ENCODE measurements at regions not wholly inside any gene's neighbourhood (a gene's known extent, or its start where the extent isn't known, plus 50 kb on each side); places are given as distances from the start of the nearest gene placed in this dataset.

GRCh38 chr4:155616117-155616516 lies 50.5 kb upstream of the GUCY1A1 start:
- Histone ChIP-seq H3K36me3 (ENCODE audit: insufficient read depth, low read length) (no peaks in the 10 kb centered on the region), H3K9me2 (ENCODE audit: insufficient read depth, low read length) (no peaks in the 10 kb centered on the region), H3K4me2 (ENCODE audit: low read length) (no peak overlapping the region), H3K27me3 (ENCODE audit: insufficient read depth, low read depth, low read length) (no peaks in the 10 kb centered on the region), H3K79me2 (replicated peaks; ENCODE audit: insufficient read depth, low read length) (no peaks in the 10 kb centered on the region), H3K4me3 (ENCODE audit: low read length) (no peak overlapping the region), H3F3A (ENCODE audit: insufficient read depth, low read length, poor library complexity, severe bottlenecking) (no peaks in the 10 kb centered on the region), H4K20me1 (ENCODE audit: insufficient read depth) (no peaks in the 10 kb centered on the region), H3K27ac (ENCODE audit: low read length) (no peak overlapping the region), H3K9me3 (ENCODE audit: low read length) (no peaks in the 10 kb centered on the region), H3K9ac (ENCODE audit: low read length) (no peak overlapping the region), H2AFZ (ENCODE audit: low read depth, low read length) (no peak overlapping the region)
- TF ChIP-seq MXI1 (conservative IDR thresholded peaks at IDR 0.05; ENCODE audit: poor library complexity, severe bottlenecking) (no peak), EZH2 (IDR thresholded peaks at IDR 0.05; ENCODE audit: borderline replicate concordance, insufficient read depth, low read length, poor library complexity, severe bottlenecking) (no peak), RAD21 (conservative IDR thresholded peaks at IDR 0.05) (no peak), REST (IDR thresholded peaks at IDR 0.05; ENCODE audit: borderline replicate concordance) (no peak), POLR2AphosphoS5 (IDR thresholded peaks at IDR 0.05) (no peak), EP300 (conservative IDR thresholded peaks at IDR 0.05; ENCODE audit: poor library complexity, severe bottlenecking) (no peak), CTCF (IDR thresholded peaks at IDR 0.05; ENCODE audit: poor library complexity, severe bottlenecking) (no peak), TAF1 (IDR thresholded peaks at IDR 0.05; ENCODE audit: low read depth) (no peak)

GRCh38 chr4:155615081-155615887 lies 51.4 kb upstream of the GUCY1A1 start:
- Histone ChIP-seq H3K9me2 (ENCODE audit: insufficient read depth, low read length) (no peaks in the 10 kb centered on the region), H4K20me1 (ENCODE audit: insufficient read depth) (no peaks in the 10 kb centered on the region), H3K79me2 (replicated peaks; ENCODE audit: insufficient read depth, low read length) (no peaks in the 10 kb centered on the region), H3K9ac (ENCODE audit: low read length) (no peak overlapping the region), H3K27me3 (ENCODE audit: insufficient read depth, low read depth, low read length) (no peaks in the 10 kb centered on the region), H3K36me3 (ENCODE audit: insufficient read depth, low read length) (no peaks in the 10 kb centered on the region), H3F3A (ENCODE audit: insufficient read depth, low read length, poor library complexity, severe bottlenecking) (no peaks in the 10 kb centered on the region), H3K4me3 (ENCODE audit: low read length) (no peak overlapping the region), H3K27ac (ENCODE audit: low read length) (no peak overlapping the region), H3K9me3 (ENCODE audit: low read length) (no peaks in the 10 kb centered on the region), H3K4me2 (ENCODE audit: low read length) (no peak overlapping the region), H2AFZ (ENCODE audit: low read depth, low read length) (no peak overlapping the region)
- TF ChIP-seq POLR2AphosphoS5 (IDR thresholded peaks at IDR 0.05) (no peak), EP300 (conservative IDR thresholded peaks at IDR 0.05; ENCODE audit: poor library complexity, severe bottlenecking) (no peak), RAD21 (conservative IDR thresholded peaks at IDR 0.05) (no peak), CTCF (IDR thresholded peaks at IDR 0.05; ENCODE audit: poor library complexity, severe bottlenecking) (no peak), MXI1 (conservative IDR thresholded peaks at IDR 0.05; ENCODE audit: poor library complexity, severe bottlenecking) (no peak), EZH2 (IDR thresholded peaks at IDR 0.05; ENCODE audit: borderline replicate concordance, insufficient read depth, low read length, poor library complexity, severe bottlenecking) (no peak), TAF1 (IDR thresholded peaks at IDR 0.05; ENCODE audit: low read depth) (no peak), SMC3 (conservative IDR thresholded peaks at IDR 0.05; ENCODE audit: poor library complexity) (no peak), REST (IDR thresholded peaks at IDR 0.05; ENCODE audit: borderline replicate concordance) (no peak)

Data from neural cell (in vitro differentiated cells).